Endometrium (tissue), 2 donors: ENCODE measurements at regions not wholly inside any gene's neighbourhood (a gene's known extent, or its start where the extent isn't known, plus 50 kb on each side); places are given as distances from the start of the nearest gene placed in this dataset.

ENCODE experiments used
- FAIRE-seq: peaks from 2 replicates; lab custom pipeline; 2012; peaks lifted over from hg19 to GRCh38; lab: Jason Lieb, UNC
- donor health status: control.
- donor health status: control.

DNA sequence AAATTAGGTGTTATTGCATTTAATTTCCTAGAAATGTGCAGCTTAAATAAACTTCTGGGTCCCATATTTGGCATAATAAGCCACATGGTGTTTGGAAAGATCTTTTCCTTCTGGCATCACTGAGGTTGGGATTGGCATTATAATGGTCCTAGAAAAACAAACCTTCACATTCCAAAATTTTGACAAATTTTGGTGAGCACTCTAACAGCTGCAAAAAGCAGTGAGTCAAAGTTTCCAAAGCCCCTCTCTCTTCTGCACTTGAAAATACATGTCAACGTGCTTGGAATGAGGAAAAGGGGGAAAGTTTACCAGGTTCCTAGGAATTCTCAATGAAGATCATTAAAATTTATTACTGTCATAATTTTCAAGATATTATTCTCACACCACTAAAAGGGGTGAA is 77.8 kb upstream of the STK17B start:
- no peak for FAIRE-seq

DNA sequence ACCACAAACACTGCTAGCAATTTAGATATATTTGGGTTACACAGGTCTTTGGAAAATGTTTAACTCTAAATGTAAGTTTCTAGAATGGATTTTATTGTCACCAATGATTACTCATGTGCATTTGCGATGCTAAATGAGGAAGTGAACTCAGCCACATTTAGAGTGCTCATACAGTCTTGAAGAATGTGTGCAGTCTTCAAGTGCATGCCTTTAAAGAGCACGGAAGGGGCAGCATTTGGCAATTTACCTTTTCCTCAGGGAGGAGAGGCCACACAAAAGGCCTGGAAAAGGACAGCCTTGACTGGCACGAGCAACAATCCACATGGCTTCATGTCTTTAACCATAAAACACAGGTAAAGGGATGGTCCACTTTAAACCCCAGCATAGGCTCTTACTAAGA is 78.5 kb upstream of the STK17B start:
- no peak for FAIRE-seq

DNA sequence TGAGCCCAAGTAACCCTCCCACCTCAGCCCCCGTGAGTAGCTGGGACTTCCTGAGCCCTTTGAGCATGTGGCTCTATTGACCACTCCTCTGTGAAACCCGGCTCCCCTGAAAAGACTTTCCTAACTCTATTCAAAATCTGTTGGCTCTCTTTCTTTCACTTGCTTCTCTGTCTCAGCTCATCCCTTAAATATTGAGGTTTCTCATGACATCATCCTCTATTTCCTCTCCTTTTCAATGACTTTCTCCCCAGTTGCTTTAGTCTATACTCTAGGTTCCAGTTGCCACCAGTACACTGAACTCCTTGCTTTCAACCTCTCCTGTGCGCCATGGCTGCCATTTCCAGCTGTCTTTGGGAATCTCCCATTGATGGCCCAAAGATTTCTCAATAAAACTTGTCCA is 79.8 kb upstream of the STK17B start:
- no peak for FAIRE-seq

DNA sequence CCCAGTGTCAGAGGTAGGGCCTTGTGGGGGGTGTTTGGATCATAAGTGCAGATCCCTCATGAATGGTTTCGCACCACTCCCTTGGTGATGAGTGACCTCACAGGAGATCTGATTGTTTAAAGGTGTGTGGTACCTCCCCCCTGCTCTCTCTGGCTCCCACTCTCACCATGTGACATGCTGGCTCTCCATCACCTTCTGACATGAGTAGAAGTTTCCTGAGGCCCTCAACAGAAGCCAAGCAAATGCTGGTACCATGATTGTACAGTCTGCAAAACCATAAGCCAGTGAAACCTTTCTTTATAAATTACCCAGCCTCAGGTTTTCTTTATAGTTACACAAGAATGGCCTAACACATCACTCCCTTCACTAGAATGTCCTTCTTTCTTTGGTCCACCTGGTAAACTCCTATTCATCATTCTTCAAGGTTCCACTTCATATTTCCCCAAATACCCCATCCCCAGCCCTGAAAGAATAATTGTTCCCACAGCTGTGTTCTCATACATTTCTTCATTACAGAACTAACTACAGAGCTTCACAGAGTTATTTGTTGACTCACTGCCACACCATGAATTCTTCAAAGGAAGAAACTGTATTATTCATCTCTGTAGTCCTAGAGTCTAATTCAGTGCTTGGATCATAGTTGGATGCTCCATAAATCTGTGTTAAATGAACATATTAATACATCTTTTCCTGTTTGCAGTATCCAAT is 81.2 kb upstream of the STK17B start:
- FAIRE-seq: no peak

DNA sequence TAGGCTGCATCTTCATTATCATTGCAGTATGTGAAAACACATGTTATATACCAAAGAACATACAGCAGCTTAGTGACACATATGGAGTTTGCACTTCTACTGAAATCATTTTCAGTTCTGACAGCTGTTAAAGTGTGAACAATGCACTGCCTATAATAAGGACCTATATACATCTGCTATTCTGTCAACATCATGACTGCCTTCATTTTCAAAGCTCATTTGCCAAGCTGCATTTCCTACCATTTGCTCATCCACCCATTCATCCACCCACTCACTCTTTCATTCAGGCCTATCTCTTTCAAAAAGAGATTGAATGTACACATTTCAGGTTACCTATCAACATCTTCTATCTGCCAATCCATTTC is 81.7 kb upstream of the STK17B start:
- no peak for FAIRE-seq

DNA sequence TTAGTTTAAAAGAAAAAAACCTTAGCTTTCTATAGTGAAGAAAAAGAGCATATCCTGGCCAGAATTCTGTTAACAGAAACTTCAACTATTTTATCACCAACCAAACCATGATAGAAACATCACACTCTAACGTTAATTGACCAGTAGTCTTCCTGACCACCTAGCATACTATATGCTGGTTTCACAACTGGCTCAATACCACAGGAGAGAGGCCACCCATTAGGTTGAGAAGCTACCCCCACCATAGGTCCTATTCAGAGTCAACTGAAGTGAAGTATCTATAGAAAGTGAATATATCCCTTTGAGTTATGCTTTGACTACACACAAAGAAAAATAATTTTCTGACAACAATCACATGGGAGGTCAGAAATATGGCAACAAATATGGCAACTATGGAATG is 85.2 kb upstream of the STK17B start:
- no peak for FAIRE-seq

DNA sequence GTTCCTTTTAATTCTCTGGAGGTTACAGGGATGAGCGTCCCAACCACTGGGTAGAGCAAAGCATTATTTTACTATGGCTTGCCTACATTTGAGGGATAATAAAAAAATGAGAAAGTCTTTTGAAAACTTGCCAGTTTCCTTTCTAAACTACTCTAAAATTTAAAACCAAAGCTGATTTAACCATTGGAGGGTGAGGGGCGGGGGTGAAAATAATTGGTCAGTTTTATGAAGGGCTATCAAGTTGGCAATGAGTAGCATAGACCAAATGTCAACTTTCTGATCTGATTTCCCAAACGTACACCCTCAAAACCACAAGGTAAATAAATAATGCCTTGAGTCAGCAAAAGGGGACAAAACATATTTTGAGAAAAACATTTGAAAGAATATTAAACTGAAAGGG is 85.7 kb upstream of the STK17B start:
- no peak for FAIRE-seq

DNA sequence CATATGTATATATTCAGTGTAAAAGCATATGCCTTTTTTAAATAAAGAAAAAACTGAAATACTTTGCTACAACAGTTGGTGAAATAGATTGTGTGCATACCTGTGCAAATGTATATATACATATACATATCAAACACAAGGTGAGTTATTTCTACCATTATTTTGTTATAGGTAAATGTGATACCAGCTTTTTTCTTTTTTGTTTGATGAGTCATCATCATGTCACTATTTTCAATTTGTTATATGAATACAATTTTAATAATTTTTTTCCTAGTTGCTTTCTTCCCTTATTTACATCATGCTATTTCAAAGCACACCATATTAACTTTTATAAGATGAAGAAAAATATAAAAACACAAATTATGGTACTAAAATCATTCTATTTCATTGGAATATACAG is 87.0 kb upstream of the STK17B start:
- FAIRE-seq: no peak

DNA sequence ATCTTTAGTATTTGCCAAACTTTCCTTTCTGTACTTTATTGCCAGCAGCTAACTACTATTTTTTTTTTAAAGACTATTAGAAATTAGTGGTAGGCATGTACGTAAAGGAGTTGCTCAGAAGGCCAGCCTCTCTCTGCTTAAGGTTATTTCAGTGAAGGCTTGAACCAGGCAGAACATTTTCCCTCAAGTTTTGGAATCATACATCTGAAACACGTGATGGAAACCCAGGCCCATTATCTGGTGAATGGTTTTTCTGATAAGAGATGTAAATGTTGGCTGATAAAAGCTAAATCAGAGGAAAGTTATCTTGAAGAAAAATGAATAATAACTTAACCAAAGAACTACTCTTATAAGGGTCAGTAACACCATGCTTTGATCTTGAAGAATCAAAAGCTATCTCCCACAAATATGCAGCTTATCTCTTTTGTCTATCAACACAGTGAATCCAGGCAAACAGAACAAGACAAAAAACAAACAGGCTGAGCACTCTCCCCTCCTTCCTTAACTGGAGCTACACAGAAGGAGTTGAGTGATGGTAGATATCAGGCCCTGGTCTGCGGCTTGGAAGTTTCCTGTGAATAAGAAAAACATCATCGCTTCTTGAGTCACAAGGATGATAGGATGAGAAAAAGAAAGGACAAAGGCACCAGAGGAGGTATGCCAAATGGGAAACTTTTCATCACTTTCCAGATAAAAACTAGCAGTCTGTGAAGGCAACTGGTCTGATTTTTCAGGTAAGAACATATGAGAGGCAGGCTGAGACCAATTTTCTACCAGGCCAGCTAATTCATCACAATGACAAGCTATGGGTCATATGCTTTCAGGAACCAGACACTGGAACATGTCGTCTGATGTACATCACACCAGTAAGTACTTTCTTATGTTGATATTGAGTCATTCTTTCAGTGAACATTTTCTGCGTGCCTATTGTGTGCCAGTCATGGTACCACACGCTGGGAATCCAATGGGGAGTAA is 88.4 kb upstream of the STK17B start:
- no peak for FAIRE-seq

DNA sequence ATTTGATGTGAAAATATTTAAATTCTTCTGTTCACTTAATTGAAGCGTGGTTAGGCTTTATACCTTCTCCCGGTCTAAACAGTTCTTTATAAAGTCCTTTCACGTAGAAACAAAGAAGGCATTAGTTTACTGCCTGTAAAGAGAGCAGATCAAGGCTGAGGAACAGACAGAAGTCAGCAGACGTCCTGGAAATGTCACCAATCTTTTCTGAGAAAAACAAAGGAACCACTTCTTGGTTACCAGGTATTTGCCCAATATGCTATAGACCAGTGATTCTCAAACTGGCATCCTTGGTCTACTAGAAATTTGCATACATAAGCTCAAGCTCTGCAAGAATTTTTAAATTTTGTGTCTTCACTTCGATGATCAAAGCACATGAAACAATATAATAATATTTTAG is 89.2 kb upstream of the STK17B start:
- FAIRE-seq: no peak

DNA sequence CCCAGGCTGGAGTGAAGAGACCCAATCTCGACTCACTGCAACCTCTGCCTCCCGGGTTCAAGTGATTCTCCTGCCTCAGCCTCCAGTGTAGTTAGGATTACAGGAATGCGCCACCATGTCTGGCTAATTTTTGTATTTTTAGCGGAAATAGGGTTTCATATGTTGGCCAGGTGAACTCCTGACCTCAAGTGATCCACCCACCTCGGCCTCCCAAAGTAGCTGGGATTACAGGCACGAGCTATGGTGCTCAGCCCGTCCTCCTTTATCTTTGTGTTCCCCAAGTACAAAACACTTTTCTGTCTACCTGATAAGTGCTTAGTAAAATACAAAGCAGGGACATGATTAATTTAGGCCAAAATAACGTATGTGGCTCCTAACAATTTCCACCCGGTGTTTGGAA is 91.2 kb upstream of the STK17B start:
- FAIRE-seq: no peak

DNA sequence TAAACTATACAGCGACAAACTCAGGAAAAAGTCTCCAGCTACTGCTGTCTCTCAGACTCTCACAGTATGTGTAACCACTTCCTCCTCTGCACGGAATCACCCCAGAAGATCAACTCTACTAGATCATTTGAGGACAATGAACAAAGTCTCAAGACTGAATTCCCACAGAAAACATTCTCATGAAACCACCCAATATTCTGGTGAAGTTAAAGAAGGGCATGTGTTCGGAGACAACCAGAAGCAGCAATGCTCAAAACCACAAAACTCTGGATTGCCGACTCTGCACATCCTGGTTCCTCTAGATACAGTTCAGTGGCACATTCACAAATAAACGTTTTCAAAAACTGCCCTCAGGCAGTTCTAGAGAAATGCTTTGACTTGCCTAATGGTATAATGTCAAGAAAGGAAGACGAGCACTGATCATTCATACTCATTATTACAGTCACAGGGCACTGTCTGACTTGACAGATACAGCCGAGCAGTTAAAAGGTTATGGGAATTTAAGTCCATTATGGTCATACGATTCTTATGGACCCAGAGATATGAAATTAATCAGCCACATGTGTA is 91.9 kb upstream of the STK17B start:
- FAIRE-seq: no peak

DNA sequence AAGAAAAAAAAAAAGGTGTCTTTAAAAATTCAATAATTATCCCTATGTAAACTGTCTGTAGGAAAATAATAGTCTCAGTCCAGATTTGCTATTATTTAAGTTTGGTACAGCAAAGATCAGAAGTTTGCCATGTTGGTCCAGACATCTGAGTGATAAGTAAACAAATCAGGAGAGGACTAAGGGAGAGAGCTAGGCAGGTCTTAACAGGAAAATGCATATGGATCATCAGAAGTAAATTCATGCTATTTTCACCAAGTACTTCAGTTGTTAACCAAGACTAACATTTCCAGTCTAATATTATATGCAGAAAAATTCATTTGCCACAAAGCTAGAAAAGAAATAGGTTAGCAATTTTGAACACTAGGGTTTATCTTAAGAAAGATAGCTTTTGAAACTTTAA is 95.0 kb upstream of the STK17B start:
- FAIRE-seq: no peak

DNA sequence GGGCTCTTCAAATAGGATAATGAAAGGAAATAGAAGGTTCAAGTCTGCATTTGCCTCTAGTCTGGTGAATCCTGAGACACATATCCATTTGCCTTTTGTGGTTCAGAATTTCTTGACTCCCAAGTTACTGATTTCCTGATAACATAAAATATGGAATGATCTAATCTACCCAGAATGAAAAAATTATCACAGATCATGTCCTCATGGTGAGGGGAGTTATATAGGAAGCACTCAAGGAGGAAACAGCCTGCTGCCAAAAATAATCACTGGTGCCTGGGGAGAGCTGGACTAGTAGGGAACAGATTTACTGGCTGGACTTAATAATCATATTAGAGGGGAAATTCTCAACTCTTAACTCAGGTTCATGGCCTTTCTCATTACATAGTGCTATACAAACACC is 95.5 kb upstream of the STK17B start:
- FAIRE-seq: no peak

DNA sequence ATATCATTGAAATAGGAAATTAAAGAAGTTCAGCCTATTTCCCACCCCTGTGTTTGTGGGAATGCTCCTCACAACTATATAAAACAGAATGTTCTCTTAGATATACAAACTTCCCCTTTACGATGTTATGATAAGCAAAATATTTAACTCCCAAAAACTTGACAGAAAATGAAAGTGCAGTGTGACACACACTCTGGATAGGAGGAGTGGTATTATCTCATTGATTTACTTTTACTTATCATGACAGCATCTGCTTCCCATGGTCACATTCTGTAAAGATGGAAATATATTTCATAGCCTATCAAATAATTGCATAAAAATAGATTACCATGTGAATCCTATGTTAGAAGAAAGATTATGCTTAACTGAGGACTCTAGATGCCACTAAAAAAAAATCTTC is 96.6 kb upstream of the STK17B start:
- FAIRE-seq: peak; percentile 81

DNA sequence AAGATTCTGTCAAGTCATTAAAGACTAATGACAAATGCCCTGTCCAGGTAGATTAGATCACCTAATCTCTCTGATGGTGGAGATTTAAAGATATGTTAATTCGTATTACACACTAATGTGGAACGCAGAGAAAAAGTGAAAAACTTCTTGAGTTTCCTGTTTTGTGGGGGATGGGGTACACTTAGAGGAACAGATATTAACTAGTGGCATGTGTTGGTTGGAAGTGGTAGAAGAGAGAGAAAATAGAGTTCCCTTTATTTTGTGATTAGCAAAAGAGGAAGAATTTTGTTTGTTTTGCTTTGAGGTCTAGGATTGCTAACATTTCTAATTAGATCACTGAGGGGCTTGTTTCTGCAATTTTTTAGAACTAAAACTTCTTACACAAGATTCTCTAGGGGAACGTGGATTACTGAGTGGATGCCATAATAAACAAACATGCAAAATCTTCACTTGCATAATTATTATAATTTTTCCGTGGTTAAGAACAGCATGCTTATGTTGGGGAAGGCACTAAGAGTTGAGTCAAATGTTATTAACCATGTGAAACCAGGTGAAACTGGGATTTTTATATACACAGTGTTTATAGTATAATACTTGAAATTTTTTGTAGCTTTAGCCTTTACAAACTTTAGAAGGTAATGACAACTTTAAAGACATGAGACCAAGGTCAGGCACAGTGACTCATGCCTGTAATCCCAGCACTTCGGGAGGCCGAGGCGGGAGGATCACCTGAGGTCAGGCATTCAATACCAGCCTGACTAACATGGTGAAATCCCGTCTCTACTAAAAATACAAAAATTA is 97.4 kb upstream of the STK17B start:
- FAIRE-seq: peak; percentile 33

DNA sequence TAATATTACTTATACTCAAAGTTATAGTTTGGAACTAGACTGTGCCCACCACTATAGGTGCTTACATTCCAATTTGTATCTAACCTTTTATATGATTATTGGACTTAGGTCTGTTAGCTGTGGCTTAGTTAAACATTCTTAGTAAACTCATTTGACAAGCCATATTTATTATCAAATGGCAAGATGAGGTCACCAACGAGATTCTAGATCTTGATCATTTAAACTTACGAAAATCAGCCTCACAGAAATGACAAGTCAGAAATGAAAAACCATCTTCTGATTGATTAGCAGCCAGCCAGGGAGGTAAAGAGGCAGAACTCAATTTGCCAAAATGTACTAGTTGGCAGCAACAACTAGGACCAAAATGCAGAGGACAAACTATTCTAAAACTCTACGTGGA is 100.4 kb upstream of the STK17B start:
- FAIRE-seq: no peak

DNA sequence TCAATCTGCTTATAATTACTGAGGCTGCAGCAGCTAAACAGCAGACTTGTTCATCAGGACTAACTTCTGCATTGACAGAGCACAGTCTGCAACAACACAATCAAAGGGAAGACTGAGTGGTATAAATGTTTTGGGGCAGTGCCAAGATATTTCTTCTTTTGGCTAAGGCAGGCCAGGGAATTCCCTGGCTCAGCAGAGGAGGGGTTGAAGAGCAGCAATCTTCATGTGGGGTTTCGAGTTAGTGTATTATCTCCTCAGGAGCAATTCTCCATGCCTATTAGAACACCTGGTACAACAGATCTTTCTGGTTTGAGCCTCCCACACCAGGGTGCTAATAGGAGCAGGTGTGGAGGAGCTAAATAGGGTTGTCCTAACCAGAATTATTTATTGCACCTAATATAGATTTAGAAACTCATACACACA is 103.0 kb upstream of the STK17B start:
- no peak for FAIRE-seq

DNA sequence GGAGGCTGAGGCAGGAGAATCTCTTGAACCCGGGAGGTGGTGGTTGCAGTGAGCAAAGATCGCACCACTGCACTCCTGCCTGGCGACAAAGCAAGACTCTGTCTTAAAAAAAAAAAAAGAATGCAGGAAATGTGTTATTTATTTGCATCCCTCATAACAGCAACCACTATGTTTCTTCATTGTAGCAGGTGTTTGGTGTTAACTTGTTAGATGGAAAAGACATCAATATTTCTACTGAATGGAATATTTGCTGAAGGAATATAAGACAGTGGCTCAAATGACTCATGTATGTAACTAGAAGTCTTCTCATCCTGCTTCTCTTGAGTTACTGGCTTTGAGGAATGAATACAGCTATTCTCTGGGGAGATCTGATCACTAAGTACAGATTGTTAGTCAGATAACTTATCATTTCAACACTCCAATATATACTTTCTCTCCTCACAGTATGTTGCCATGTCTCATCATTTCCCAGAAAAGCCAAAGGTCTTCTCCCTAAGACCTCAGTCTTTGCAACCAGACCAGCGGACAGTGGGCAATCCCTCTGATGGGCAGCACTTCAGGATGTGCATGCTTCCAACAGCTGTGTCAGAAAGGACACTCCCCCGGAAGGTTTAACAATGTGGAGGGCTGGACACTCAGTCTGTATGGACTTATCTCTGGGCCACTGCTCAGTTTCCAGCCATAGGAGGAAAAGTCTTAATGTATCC is 104.4 kb upstream of the STK17B start:
- no peak for FAIRE-seq

DNA sequence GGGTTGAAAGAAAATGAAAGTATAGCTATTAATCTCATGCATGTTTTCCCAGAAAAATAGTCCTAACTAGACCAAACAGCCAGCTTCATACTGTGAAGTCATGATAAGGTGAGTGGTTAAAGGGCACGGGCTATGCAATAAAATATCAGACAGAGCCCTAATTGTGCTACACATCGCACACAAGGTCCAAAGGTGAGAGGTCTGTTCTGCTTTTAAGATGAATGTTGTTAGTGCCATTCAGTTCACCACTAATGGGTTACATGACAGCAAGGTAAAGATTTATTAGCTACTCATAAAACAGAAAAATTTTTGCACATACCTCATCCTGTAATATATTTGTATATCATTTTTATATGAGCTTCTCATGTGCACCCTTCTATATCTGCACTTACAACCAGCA is 105.0 kb upstream of the STK17B start:
- no peak for FAIRE-seq

DNA sequence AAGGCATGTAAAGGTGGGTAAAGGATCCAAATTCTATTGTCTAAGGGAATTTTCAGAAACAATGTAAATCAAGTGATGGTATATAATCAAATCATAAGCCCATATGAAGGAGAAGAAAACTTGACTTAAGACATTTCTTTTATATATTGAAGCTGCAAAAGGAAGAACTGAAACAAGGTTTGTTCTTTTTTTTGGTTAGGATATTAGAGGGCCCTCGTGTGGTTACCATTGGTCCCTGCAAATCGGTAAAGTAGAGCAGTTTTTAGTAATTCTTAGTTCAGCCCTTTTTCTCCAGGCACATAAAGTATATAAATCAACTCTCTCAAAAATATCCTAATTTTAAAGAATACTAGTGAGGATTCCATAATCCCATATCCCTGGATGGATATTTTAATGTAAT is 105.6 kb upstream of the STK17B start:
- FAIRE-seq: no peak

DNA sequence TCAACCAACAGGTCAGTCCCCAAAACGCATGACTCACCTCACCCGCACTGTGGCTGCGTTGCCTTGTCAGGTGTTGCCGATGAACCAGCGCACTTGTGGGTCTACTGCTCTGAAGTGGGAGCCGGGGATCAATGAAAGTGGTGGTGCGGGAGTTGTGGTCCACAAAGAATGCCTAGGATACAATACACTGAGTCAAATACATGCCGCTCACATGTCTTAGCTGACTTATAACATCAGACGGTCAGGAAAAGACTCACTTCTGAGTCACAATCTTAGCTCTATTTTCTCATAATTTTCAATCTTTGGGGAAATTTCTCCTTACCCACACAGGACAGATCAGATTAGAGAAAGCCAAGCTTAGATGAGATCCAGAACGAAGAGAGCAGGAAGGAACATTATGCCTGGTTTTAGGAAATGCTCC is 107.1 kb upstream of the STK17B start:
- no peak for FAIRE-seq
